Common myeloid progenitor, CD34-positive (primary cell): ENCODE measurements at regions not wholly inside any gene's neighbourhood (a gene's known extent, or its start where the extent isn't known, plus 50 kb on each side); places are given as distances from the start of the nearest gene placed in this dataset.

Experiments used
- CTCF ChIA-PET: fragments of 350-600 bp; sonication (Branson Sonifier 250); formaldehyde crosslinking; loops from one replicate; lab custom pipeline; 2021; ENCODE audit warnings: antibody characterized with exemption; lab: Charles Lee
- POLR2A ChIA-PET: fragments of 350-600 bp; sonication (Branson Sonifier 250); formaldehyde crosslinking; loops from one replicate; lab custom pipeline; 2021; ENCODE audit warnings: antibody characterized with exemption; lab: Charles Lee
- DNase-seq, 3 donors: peaks; one replicate each; pipeline versions ENCODE4 v3.0.0 to v3.0.0-alpha.2; 2013
- H3K27ac ChIP-seq, 2 experiments: 1 replicate in 1 of 2; 2 replicates in 1 of 2; pipeline ENCODE4 v1.7.0; 2013; ENCODE audit warnings: inconsistent platforms in 2 of 2, low read length in 2 of 2, mild to moderate bottlenecking in 2 of 2, low read depth in 1 of 2, moderate library complexity in 1 of 2; ENCODE audit not compliant: severe bottlenecking in 2 of 2, insufficient read depth in 1 of 2, poor library complexity in 1 of 2
- H3K27me3 ChIP-seq, 5 experiments: replicated peaks in 2 of 5; 1 replicate in 3 of 5; 2 replicates in 2 of 5; pipeline versions ENCODE4 v1.6.1 to v1.7.0; 2013; ENCODE audit warnings: low read length in 4 of 5, mild to moderate bottlenecking in 2 of 5, moderate library complexity in 2 of 5, inconsistent platforms in 1 of 5; ENCODE audit not compliant: insufficient read depth in 5 of 5, control insufficient read depth in 4 of 5
- H3K36me3 ChIP-seq, 4 experiments: 1 replicate in 2 of 4; 2 replicates in 2 of 4; pipeline versions ENCODE4 v1.6.1 to v1.7.0; 2013; ENCODE audit warnings: low read length in 3 of 4, control low read depth in 1 of 4, mild to moderate bottlenecking in 1 of 4; ENCODE audit not compliant: control insufficient read depth in 4 of 4, insufficient read depth in 4 of 4
- H3K4me1 ChIP-seq, 4 experiments: 1 replicate in 3 of 4; 2 replicates in 1 of 4; pipeline versions ENCODE4 v1.6.1 to v1.7.1; 2013; ENCODE audit warnings: low read length in 3 of 4, mild to moderate bottlenecking in 3 of 4, control low read depth in 1 of 4, inconsistent platforms in 1 of 4, moderate library complexity in 1 of 4; ENCODE audit not compliant: control insufficient read depth in 4 of 4, insufficient read depth in 4 of 4; ENCODE audit errors: control extremely low read depth in 1 of 4
- H3K4me3 ChIP-seq, 7 experiments: 1 replicate in 4 of 7; 2 replicates in 3 of 7; pipeline versions ENCODE4 v1.5.1 to v1.7.0; 2013; ENCODE audit warnings: mild to moderate bottlenecking in 7 of 7, low read length in 6 of 7, moderate library complexity in 6 of 7, inconsistent platforms in 2 of 7, low read depth in 2 of 7, control low read depth in 1 of 7; ENCODE audit not compliant: insufficient read depth in 4 of 7, control insufficient read depth in 1 of 7; ENCODE audit errors: extremely low read depth in 1 of 7
- H3K9me3 ChIP-seq, 5 experiments: 1 replicate in 4 of 5; 2 replicates in 1 of 5; pipeline versions ENCODE4 v1.6.1 to v1.7.1; 2013; ENCODE audit warnings: low read length in 4 of 5, mild to moderate bottlenecking in 2 of 5, inconsistent platforms in 1 of 5, low read depth in 1 of 5, moderate library complexity in 1 of 5; ENCODE audit not compliant: control insufficient read depth in 4 of 5, insufficient read depth in 2 of 5; ENCODE audit errors: control extremely low read depth in 1 of 5
- WGBS: methylation state at CpG from one replicate; pipeline ENCODE4 v1.1.5; 2013; ENCODE audit not compliant: insufficient coverage; 5-methylcytosine and 5-hydroxymethylcytosine counted together

GRCh38 chr17:65467156-65467555 lies 94.3 kb downstream of the AXIN2 start:
- no peaks in the 10 kb centered on the region for H3K4me1 ChIP-seq
- DNase-seq = no peak
- peaks cover 0 to 10% (median 2%) of the 10 kb centered on the region in 5 experiments for H3K27me3 ChIP-seq
- no peaks in the 10 kb centered on the region for H3K36me3 ChIP-seq
- ChIA-PET POLR2A (no interaction called here), CTCF (no interaction called here)
- 98% methylated on average over 4 of the region's 5 CpGs for WGBS
- no peak overlapping the region for H3K27ac ChIP-seq
- no peaks in the 10 kb centered on the region for H3K9me3 ChIP-seq
- no peak overlapping the region for H3K4me3 ChIP-seq

GRCh38 chr17:65466547-65466946 lies 94.9 kb downstream of the AXIN2 start:
- Histone ChIP-seq H3K27ac (no peak overlapping the region), H3K9me3 (peaks cover 0 to 1% (median 0%) of the 10 kb centered on the region in 5 experiments), H3K4me1 (no peaks in the 10 kb centered on the region), H3K4me3 (no peak overlapping the region), H3K27me3 (peaks cover 0 to 11% (median 2%) of the 10 kb centered on the region in 5 experiments), H3K36me3 (no peaks in the 10 kb centered on the region)
- CTCF ChIA-PET = no interaction called here
- POLR2A ChIA-PET = no interaction called here
- DNase-seq = no peak
- 100% methylated on average over 2 of the region's 6 CpGs for WGBS

- ChIA-PET POLR2A (no interaction called here), CTCF (no interaction called here)
- Histone ChIP-seq H3K4me1 (no peaks in the 10 kb centered on the region), H3K27ac (no peak overlapping the region), H3K4me3 (no peak overlapping the region), H3K36me3 (no peaks in the 10 kb centered on the region), H3K27me3 (peaks cover 0 to 23% (median 3%) of the 10 kb centered on the region in 5 experiments), H3K9me3 (peaks cover 0 to 1% (median 0%) of the 10 kb centered on the region in 5 experiments)
- DNase-seq = no peak
- WGBS = 73% methylated on average over 5 of the region's 9 CpGs
Measured at GRCh38 chr17:65463242-65463641, 98.2 kb downstream of the AXIN2 start.

- Histone ChIP-seq H3K9me3 (peaks cover 0 to 1% (median 0%) of the 10 kb centered on the region in 5 experiments), H3K27me3 (peaks cover 0 to 42% (median 10%) of the 10 kb centered on the region in 5 experiments), H3K36me3 (no peaks in the 10 kb centered on the region), H3K4me1 (no peaks in the 10 kb centered on the region), H3K27ac (no peak overlapping the region), H3K4me3 (no peak overlapping the region)
- no peak for DNase-seq
- CTCF ChIA-PET = no interaction called here
- 45% methylated on average over 14 of the region's 15 CpGs for WGBS
- POLR2A ChIA-PET = interaction anchor here (0.6 kb wide), 1 partner anchor 1624 kb away, joined by 3 read pairs; no protein-coding TSS in a partner anchor
Measured at GRCh38 chr17:65459677-65460347, 101.6 kb downstream of the AXIN2 start.

- POLR2A ChIA-PET = no interaction called here
- Histone ChIP-seq H3K27ac (no peak overlapping the region), H3K4me3 (no peak overlapping the region), H3K36me3 (no peaks in the 10 kb centered on the region), H3K27me3 (peaks cover 0 to 42% (median 10%) of the 10 kb centered on the region in 5 experiments), H3K4me1 (no peaks in the 10 kb centered on the region), H3K9me3 (peaks cover 0 to 1% (median 0%) of the 10 kb centered on the region in 5 experiments)
- 92% methylated on average over 8 of the region's 11 CpGs for WGBS
- CTCF ChIA-PET = no interaction called here
- DNase-seq = no peak
Measured at GRCh38 chr17:65457635-65458257, 103.7 kb downstream of the AXIN2 start.

- POLR2A ChIA-PET = no interaction called here
- H3K9me3 ChIP-seq = peaks cover 0 to 1% (median 0%) of the 10 kb centered on the region in 5 experiments
- WGBS = no CpG with 5 or more reads among the region's 3 CpGs
- no peaks in the 10 kb centered on the region for H3K4me1 ChIP-seq
- H3K27me3 ChIP-seq = peaks cover 0 to 42% (median 10%) of the 10 kb centered on the region in 5 experiments
- H3K4me3 ChIP-seq = no peak overlapping the region
- no peaks in the 10 kb centered on the region for H3K36me3 ChIP-seq
- H3K27ac ChIP-seq = no peak overlapping the region
- no peak for DNase-seq
- CTCF ChIA-PET = no interaction called here
Measured at GRCh38 chr17:65457183-65457582, 104.3 kb downstream of the AXIN2 start.
